K562 (cell line): ENCODE measurements at regions not wholly inside any gene's neighbourhood (a gene's known extent, or its start where the extent isn't known, plus 50 kb on each side); places are given as distances from the start of the nearest gene placed in this dataset.

ENCODE experiments used
- ATAC-seq: fragments of 200-7000 bp; cut with Tn5 transposase; 3 replicates; pipeline ENCODE4 v1.9.1; 2020; ENCODE audit warnings: moderate library complexity
- BruUV-seq: library from RNA; stranded (reverse); fragments of 400-500 nt; replicated peaks from 2 replicates; lab custom pipeline; 2021; lab: Mats Ljungman, UMichigan
- CTCF ChIA-PET: fragments of 300-600 bp; formaldehyde crosslinking; extraction: SDS; loops from one replicate; lab custom pipeline; 2021; ENCODE audit warnings: low intra/inter-chr PET ratio; lab: Yijun Ruan, JAX
- POLR2A ChIA-PET: fragments of 300-600, 350-650 bp; sonication (Branson Sonifier 250); formaldehyde crosslinking; extraction: SDS; loops from one replicate; lab custom pipeline; 2021; ENCODE audit warnings: antibody characterized with exemption, inconsistent platforms; lab: Yijun Ruan, JAX
- DNase-seq, 4 experiments: peaks; one replicate each; pipeline versions ENCODE4 v3.0.0 to v3.0.0-alpha.2; 2011 to 2018; ENCODE audit warnings: low spot score in 3 of 4, mixed read lengths in 3 of 4; ENCODE audit errors: extremely low read depth in 1 of 4
- FAIRE-seq: peaks from 2 replicates; lab custom pipeline; 2011; peaks lifted over from hg19 to GRCh38; lab: Jason Lieb, UNC
- H2AFZ ChIP-seq: 2 replicates; pipeline ENCODE4 v1.6.0; 2011; ENCODE audit warnings: low read depth, low read length, control low read depth, inconsistent platforms
- H3K27ac ChIP-seq: fragments of 200-600 bp; 3 replicates; pipeline ENCODE4 v1.8.0; 2011; ENCODE audit warnings: low read depth, mild to moderate bottlenecking, control low read depth, inconsistent platforms, low read length, moderate library complexity, mixed read lengths; ENCODE audit errors: extremely low read depth
- H3K27me3 ChIP-seq, 2 experiments: fragments of 300-600 bp in 1 of 2; 2 replicates in 1 of 2; 3 replicates in 1 of 2; pipeline versions ENCODE4 v1.6.0 to v1.8.0; 2011; ENCODE audit warnings: inconsistent platforms in 2 of 2, low read length in 2 of 2, mild to moderate bottlenecking in 1 of 2, mixed read lengths in 1 of 2, moderate library complexity in 1 of 2; ENCODE audit not compliant: control insufficient read depth in 2 of 2, insufficient read depth in 2 of 2
- H3K36me3 ChIP-seq: fragments of 300-600 bp; 3 replicates; pipeline ENCODE4 v1.8.0; 2011; ENCODE audit warnings: mild to moderate bottlenecking, low read length, inconsistent platforms; ENCODE audit not compliant: control insufficient read depth, insufficient read depth
- H3K4me1 ChIP-seq, 2 experiments: fragments of 200-600 bp in 1 of 2; replicated peaks in 1 of 2; 2 replicates in 1 of 2; 3 replicates in 1 of 2; pipeline versions ENCODE4 v1.5.1 to v1.8.0; 2011; ENCODE audit warnings: inconsistent platforms in 2 of 2, low read length in 2 of 2, mild to moderate bottlenecking in 1 of 2, mixed read lengths in 1 of 2, moderate library complexity in 1 of 2; ENCODE audit not compliant: control insufficient read depth in 2 of 2, insufficient read depth in 2 of 2
- H3K4me2 ChIP-seq: 2 replicates; pipeline ENCODE4 v1.6.1; 2011; ENCODE audit warnings: low read length, control low read depth, inconsistent platforms, mixed read lengths; ENCODE audit not compliant: insufficient read depth
- H3K4me3 ChIP-seq: fragments of 200-600 bp; sonication (generic), shearing (Covaris generic); 2 replicates; pipeline ENCODE4 v1.5.1; 2016; ENCODE audit warnings: control low read depth, inconsistent platforms
- H3K79me2 ChIP-seq: fragments of 200-600 bp; 3 replicates; pipeline ENCODE4 v1.8.0; 2011; ENCODE audit warnings: low read length, inconsistent platforms; ENCODE audit not compliant: control insufficient read depth, insufficient read depth
- H3K9ac ChIP-seq, 2 experiments: 2 replicates each; pipeline versions ENCODE4 v1.6.0 to v1.6.1; 2011; ENCODE audit warnings: low read depth in 2 of 2, low read length in 2 of 2, control low read depth in 1 of 2, inconsistent platforms in 1 of 2, mild to moderate bottlenecking in 1 of 2, mixed read lengths in 1 of 2; ENCODE audit not compliant: insufficient read depth in 1 of 2
- H3K9me1 ChIP-seq: one replicate; pipeline ENCODE4 v1.6.0; 2011; ENCODE audit warnings: inconsistent platforms, mild to moderate bottlenecking, low read length, moderate library complexity; ENCODE audit not compliant: control insufficient read depth, insufficient read depth
- H3K9me3 ChIP-seq: replicated peaks from 2 replicates; pipeline ENCODE4 v1.5.1; 2011; ENCODE audit warnings: low read depth, low read length, inconsistent platforms; ENCODE audit not compliant: control insufficient read depth, insufficient read depth
- H4K20me1 ChIP-seq: replicated peaks from 2 replicates; pipeline ENCODE4 v1.6.1; 2011; ENCODE audit warnings: low read length, inconsistent platforms, mixed read lengths; ENCODE audit not compliant: control insufficient read depth, insufficient read depth
- ARID1B ChIP-seq: fragments of 450-650 bp; IDR thresholded peaks from 2 replicates; pipeline ENCODE4 v1.6.1; 2016; ENCODE audit warnings: antibody characterized with exemption, mild to moderate bottlenecking, inconsistent platforms
- ASH1L ChIP-seq: fragments of 450-650 bp; IDR thresholded peaks from 2 replicates; pipeline ENCODE4 v1.6.1; 2018; ENCODE audit warnings: borderline replicate concordance, mild to moderate bottlenecking, low read depth; ENCODE audit not compliant: partially characterized antibody
- DLX4 ChIP-seq: fragments of 250-450 bp; sonication (Bioruptor Pico); IDR thresholded peaks from 2 replicates; pipeline ENCODE4 v1.6.1; 2021; ENCODE audit warnings: mild to moderate bottlenecking
- FOXK2 ChIP-seq, 2 experiments: fragments of 450-650 bp; IDR thresholded peaks in 1 of 2; conservative IDR thresholded peaks in 1 of 2; 2 replicates each; pipeline ENCODE4 v1.6.1; 2016; ENCODE audit warnings: low read depth in 2 of 2, mild to moderate bottlenecking in 1 of 2
- RREB1 ChIP-seq: fragments of 250-450 bp; sonication (Bioruptor Pico); IDR thresholded peaks from 2 replicates; pipeline ENCODE4 v1.4.0; 2020
- SIRT6 ChIP-seq: IDR thresholded peaks from one replicate; pipeline ENCODE4 v1.6.1; 2012; ENCODE audit warnings: low read depth, mild to moderate bottlenecking, control low read depth, inconsistent platforms, low read length, moderate library complexity
- SMARCC2 ChIP-seq: fragments of 450-650 bp; IDR thresholded peaks from 2 replicates; pipeline ENCODE4 v1.6.1; 2017; ENCODE audit warnings: antibody characterized with exemption, moderate library complexity, mild to moderate bottlenecking, low read depth
- ZNF197 ChIP-seq: fragments of 200-800 bp; sonication (Bioruptor generic); IDR thresholded peaks from 2 replicates; pipeline ENCODE4 v1.6.1; 2016; ENCODE audit warnings: low read depth, missing genetic modification characterization, missing compliant biosample characterization
- ZNF436 ChIP-seq: fragments of 250-450, 450-650 bp; sonication (Bioruptor Pico); formaldehyde crosslinking; IDR thresholded peaks from 2 replicates; pipeline ENCODE4 v1.7.0; 2020; ENCODE audit warnings: mild to moderate bottlenecking
- ZNF507 ChIP-seq: conservative IDR thresholded peaks from 2 replicates; pipeline ENCODE4 v1.6.1; 2017; ENCODE audit warnings: missing genetic modification characterization, missing compliant biosample characterization
- ZNF512 ChIP-seq: IDR thresholded peaks from 2 replicates; pipeline ENCODE4 v1.6.1; 2016; ENCODE audit warnings: missing genetic modification characterization, missing compliant biosample characterization
- ZNF584 ChIP-seq: fragments of 200-800 bp; sonication (Bioruptor generic); IDR thresholded peaks from 2 replicates; pipeline ENCODE4 v1.6.1; 2016; ENCODE audit warnings: low read depth, mild to moderate bottlenecking, missing genetic modification characterization, missing compliant biosample characterization
- ZNF740 ChIP-seq, 3 experiments: fragments of 200-800 bp in 1 of 3; sonication (Bioruptor generic) in 1 of 3; sonication (generic) in 1 of 3; formaldehyde crosslinking in 1 of 3; IDR thresholded peaks; 2 replicates each; pipeline versions ENCODE4 v1.6.1 to v1.8.0; 2016 to 2022; ENCODE audit warnings: mild to moderate bottlenecking in 2 of 3, missing compliant biosample characterization in 2 of 3, missing genetic modification characterization in 2 of 3, missing genetic modification reagents in 1 of 3
- WGBS: fragments of 100-300 bp; shearing (Covaris generic); methylation state at CpG from one replicate; pipeline ENCODE4 v1.1.6; 2016; ENCODE audit warnings: low coverage, mixed read lengths; ENCODE audit not compliant: insufficient coverage; ENCODE audit errors: missing lambda C conversion rate; 5-methylcytosine and 5-hydroxymethylcytosine counted together
- in situ Hi-C: fragments of 300-500 bp; cut with MboI; formaldehyde crosslinking; loops from 4 replicates; pipeline ENCODE4 v1.15.0; 2018; ENCODE audit warnings: inconsistent platforms, mixed read lengths
- intact Hi-C: fragments of 100-400 bp; cut with micrococcal nuclease; formaldehyde crosslinking; loops from 2 replicates; pipeline ENCODE4 v1.14.2; 2022

- no peak for DNase-seq
- ATAC-seq = no peak
- Histone ChIP-seq H3K9me1 (no peaks in the 10 kb centered on the region), H3K9me3 (no peaks in the 10 kb centered on the region), H3K9ac (no peak overlapping the region), H2AFZ (no peak overlapping the region), H3K4me3 (no peak overlapping the region), H3K27ac (no peak overlapping the region), H3K79me2 (no peaks in the 10 kb centered on the region), H3K27me3 (no peaks in the 10 kb centered on the region), H3K36me3 (no peaks in the 10 kb centered on the region), H3K4me1 (no peaks in the 10 kb centered on the region), H4K20me1 (no peaks in the 10 kb centered on the region), H3K4me2 (no peak overlapping the region)
- FAIRE-seq = no peak
- ChIA-PET CTCF (no interaction called here), POLR2A (interaction anchor here (0.6 kb wide), 1 partner anchor 13 kb away, joined by 3 read pairs; no protein-coding TSS in a partner anchor)
- BruUV-seq = no TSS peak
- WGBS = 0% methylated on average over 6 of the region's 6 CpGs
- intact Hi-C loops = no loop called here
- in situ Hi-C loops = no loop called here
- TF ChIP-seq DLX4 (CRISPR knock-in tag) = no peak
- TF ChIP-seq ZNF507 (tag) = no peak
- no peak for TF ChIP-seq ARID1B
- TF ChIP-seq ZNF584 (CRISPR knock-in tag) = no peak
- no peak for TF ChIP-seq SMARCC2
- no peak for TF ChIP-seq ZNF512 (tag)
- TF ChIP-seq ZNF740 (CRISPR knock-in tag; IDR thresholded peaks at IDR 0.05) = no peak
- no peak for TF ChIP-seq ZNF740 (tag; IDR thresholded peaks at IDR 0.05)
- no peak for TF ChIP-seq ZNF197 (CRISPR knock-in tag)
- no peak for TF ChIP-seq RREB1 (CRISPR knock-in tag)
- no peak for TF ChIP-seq SIRT6
- TF ChIP-seq ASH1L = no peak
- no peak for TF ChIP-seq FOXK2 (conservative IDR thresholded peaks at IDR 0.05 in 1 of 2, IDR thresholded peaks at IDR 0.05 in 1 of 2; ENCODE audit: low read depth in 2 of 2)
- TF ChIP-seq ZNF436 (CRISPR knock-in tag) = no peak
Measured at GRCh38 chr11:82105331-82105998, 628.2 kb downstream of the FAM181B start.
